ENCODE measurements at regions not wholly inside any gene's neighbourhood (a gene's known extent, or its start where the extent isn't known, plus 50 kb on each side); places are given as distances from the start of the nearest gene placed in this dataset.

DNA sequence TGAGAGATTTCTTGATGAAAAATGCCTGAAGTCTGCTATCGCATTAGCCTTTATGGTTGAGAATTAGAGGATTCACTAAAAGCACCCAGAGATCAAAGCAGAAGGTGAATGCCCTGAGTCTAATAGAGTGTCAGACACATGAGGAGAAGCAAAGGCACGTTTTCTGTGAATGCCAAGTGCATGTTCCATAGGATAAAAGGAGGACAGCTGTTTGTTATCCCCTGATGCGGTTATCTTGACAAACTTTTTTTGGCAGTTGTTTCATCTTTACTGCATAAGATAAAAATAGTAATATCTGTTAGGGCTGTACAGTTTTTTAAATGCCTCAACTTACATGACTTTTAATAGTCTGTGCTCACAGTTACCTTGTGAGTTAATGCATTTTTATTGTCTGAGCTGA lies 65.3 kb upstream of the CD96 start:
- no peak for DNase-seq (ENCODE audit: low spot score)

DNA sequence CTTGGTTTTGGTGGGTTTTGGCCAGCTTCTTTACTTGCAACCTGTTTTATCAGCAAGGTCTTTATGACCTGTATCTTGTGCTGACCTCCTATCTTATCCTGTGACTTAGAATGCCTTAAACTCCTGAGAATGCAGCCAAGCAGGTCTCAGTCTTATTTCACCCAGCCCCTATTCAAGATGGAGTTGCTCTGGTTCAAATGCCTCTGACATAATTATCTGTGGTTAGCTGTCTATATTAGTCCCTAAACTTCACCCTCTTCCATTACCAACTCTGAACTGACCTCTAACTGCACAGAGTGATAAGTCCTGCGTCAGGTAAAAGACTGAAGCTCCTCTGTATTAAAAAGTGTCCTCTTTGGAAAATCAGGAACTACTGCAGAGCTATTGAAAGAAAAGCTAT lies 61.9 kb upstream of the CD96 start:
- no peak for DNase-seq (ENCODE audit: low spot score)

DNA sequence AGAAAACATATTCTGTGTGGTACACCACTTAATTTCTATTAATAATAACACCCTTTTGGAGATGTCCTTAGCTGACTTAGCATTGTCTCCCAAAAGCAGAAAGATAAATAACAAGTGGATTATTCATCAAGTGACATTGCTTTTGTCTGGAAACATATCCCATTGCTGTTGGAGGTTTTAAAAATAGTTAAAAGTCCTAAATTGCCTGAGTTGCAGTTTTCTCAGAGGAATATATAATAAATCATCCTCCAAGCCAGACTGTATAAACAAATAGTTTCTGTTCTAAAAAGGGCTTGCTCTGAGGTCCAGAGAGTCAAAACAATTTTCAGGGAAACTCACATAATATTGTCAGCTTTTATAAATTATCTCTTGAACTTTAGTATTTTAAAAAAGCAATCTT lies 60.4 kb upstream of the CD96 start:
- DNase-seq (ENCODE audit: low spot score) = no peak

DNA sequence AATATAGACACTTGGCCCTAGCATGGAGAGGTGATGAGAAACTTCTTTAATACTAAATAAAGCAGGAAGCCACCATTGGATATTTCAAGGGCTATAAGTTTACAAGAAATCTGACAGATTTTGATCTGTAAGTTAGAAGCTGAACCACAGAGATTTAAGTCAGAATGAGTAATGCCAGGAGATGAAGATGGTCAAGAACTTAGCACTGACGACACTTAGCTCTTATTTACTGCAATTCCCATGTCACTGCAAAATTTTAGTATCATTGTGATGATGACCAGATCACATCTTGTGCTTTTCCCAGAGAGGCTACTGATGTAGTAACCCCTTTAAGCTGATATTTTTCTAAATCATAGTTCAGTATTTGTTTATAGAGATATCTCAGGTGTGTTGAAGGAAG lies 59.4 kb upstream of the CD96 start:
- DNase-seq (ENCODE audit: low spot score) = no peak

DNA sequence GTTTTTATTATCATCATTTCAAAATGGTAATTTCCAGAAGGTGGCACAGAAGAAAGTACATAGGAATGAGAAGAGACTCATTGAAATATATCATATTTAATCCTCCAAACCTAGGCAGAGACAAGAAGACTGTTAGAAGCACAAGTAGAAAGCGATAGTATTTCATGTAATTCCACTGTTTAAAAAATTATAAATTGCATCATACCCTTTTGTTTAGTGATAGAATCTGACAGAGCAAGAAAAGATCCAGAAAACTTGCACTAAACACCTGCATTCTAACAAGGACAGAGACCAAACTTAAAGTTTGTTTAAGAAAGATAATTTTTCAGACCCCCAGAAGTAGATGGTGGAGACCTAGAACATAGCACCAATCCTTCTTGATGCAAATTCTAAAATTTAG lies 56.9 kb upstream of the CD96 start:
- DNase-seq (ENCODE audit: low spot score) = no peak
